ENCODE measurements at regions not wholly inside any gene's neighbourhood (a gene's known extent, or its start where the extent isn't known, plus 50 kb on each side); places are given as distances from the start of the nearest gene placed in this dataset.

- Histone ChIP-seq H3K27ac (ENCODE audit: control insufficient read depth, insufficient read depth, low read length) (no peak overlapping the region), H3K9me1 (ENCODE audit: control insufficient read depth, extremely low read depth, insufficient read depth, low read length) (no peaks in the 10 kb centered on the region), H3K9ac (ENCODE audit: control insufficient read depth, extremely low read depth, insufficient read depth, low read length) (no peak overlapping the region), H3K27me3 (ENCODE audit: control insufficient read depth, extremely low read depth, insufficient read depth, low read length) (peaks cover 7% of the 10 kb centered on the region), H3K9me3 (ENCODE audit: control insufficient read depth, low read depth, low read length) (no peaks in the 10 kb centered on the region), H2AFZ (ENCODE audit: control insufficient read depth, low read length) (no peak overlapping the region), H3K4me2 (ENCODE audit: control insufficient read depth, extremely low read depth, insufficient read depth, low read depth, low read length) (no peak overlapping the region), H3K4me1 (ENCODE audit: control insufficient read depth, extremely low read depth, insufficient read depth, low read length) (no peaks in the 10 kb centered on the region), H3K4me3 (ENCODE audit: control insufficient read depth in 2 of 3, extremely low read depth in 1 of 3, insufficient read depth in 2 of 3, low read depth in 1 of 3, low read length in 3 of 3) (no peak overlapping the region), H3K79me2 (ENCODE audit: control insufficient read depth, insufficient read depth, low read length) (no peaks in the 10 kb centered on the region), H4K20me1 (ENCODE audit: control insufficient read depth, extremely low read depth, insufficient read depth, low read length) (no peaks in the 10 kb centered on the region), H3K36me3 (ENCODE audit: control insufficient read depth in 2 of 2, extremely low read depth in 1 of 2, insufficient read depth in 2 of 2, low read length in 2 of 2) (no peaks in the 10 kb centered on the region)
- DNase-seq (ENCODE audit: low read depth, low spot score) (no peak), FAIRE-seq (no peak)
- no peak for TF ChIP-seq EZH2 (IDR thresholded peaks at IDR 0.05; ENCODE audit: low read length)
- dilution Hi-C loops (cut with MboI; ENCODE audit: extremely low pct_ligation_motif_present, low sequenced_read_pairs), result no loop called here
These were observed 250.4 kb upstream of the SFSWAP start for GRCh38 chr12:131460520-131460919.

DNA sequence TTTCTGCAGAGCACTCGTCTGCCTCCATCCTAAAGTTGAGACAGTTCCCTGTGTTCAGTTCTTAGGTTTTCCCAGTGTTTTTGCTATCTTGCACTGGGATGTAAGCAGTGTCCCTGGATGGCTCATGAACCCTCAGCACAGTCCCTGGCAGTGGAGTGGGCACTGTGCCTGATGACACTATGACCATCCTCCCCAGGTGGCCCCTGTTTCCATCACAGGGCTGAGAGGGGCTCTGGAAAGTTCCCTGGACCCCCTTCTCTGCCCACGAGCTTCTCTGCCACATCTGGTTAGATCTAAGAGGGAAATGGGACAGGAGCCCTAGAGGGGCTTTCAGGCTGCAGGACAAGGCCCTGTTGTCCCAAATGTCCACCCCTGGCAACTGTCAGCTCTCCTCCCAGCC, 249.8 kb upstream of the SFSWAP start:
- Histone ChIP-seq H3K4me3 (ENCODE audit: control insufficient read depth in 2 of 3, extremely low read depth in 1 of 3, insufficient read depth in 2 of 3, low read depth in 1 of 3, low read length in 3 of 3) (no peak overlapping the region), H3K79me2 (ENCODE audit: control insufficient read depth, insufficient read depth, low read length) (no peaks in the 10 kb centered on the region), H2AFZ (ENCODE audit: control insufficient read depth, low read length) (no peak overlapping the region), H3K36me3 (ENCODE audit: control insufficient read depth in 2 of 2, extremely low read depth in 1 of 2, insufficient read depth in 2 of 2, low read length in 2 of 2) (no peaks in the 10 kb centered on the region), H3K9me3 (ENCODE audit: control insufficient read depth, low read depth, low read length) (no peaks in the 10 kb centered on the region), H3K9ac (ENCODE audit: control insufficient read depth, extremely low read depth, insufficient read depth, low read length) (no peak overlapping the region), H4K20me1 (ENCODE audit: control insufficient read depth, extremely low read depth, insufficient read depth, low read length) (no peaks in the 10 kb centered on the region), H3K27ac (ENCODE audit: control insufficient read depth, insufficient read depth, low read length) (no peak overlapping the region), H3K9me1 (ENCODE audit: control insufficient read depth, extremely low read depth, insufficient read depth, low read length) (no peaks in the 10 kb centered on the region), H3K27me3 (ENCODE audit: control insufficient read depth, extremely low read depth, insufficient read depth, low read length) (peaks cover 7% of the 10 kb centered on the region), H3K4me1 (ENCODE audit: control insufficient read depth, extremely low read depth, insufficient read depth, low read length) (no peaks in the 10 kb centered on the region), H3K4me2 (ENCODE audit: control insufficient read depth, extremely low read depth, insufficient read depth, low read depth, low read length) (no peak overlapping the region)
- TF ChIP-seq, protein P1, sequence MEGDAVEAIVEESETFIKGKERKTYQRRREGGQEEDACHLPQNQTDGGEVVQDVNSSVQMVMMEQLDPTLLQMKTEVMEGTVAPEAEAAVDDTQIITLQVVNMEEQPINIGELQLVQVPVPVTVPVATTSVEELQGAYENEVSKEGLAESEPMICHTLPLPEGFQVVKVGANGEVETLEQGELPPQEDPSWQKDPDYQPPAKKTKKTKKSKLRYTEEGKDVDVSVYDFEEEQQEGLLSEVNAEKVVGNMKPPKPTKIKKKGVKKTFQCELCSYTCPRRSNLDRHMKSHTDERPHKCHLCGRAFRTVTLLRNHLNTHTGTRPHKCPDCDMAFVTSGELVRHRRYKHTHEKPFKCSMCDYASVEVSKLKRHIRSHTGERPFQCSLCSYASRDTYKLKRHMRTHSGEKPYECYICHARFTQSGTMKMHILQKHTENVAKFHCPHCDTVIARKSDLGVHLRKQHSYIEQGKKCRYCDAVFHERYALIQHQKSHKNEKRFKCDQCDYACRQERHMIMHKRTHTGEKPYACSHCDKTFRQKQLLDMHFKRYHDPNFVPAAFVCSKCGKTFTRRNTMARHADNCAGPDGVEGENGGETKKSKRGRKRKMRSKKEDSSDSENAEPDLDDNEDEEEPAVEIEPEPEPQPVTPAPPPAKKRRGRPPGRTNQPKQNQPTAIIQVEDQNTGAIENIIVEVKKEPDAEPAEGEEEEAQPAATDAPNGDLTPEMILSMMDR (optimal IDR thresholded peaks at IDR 0.05 in 1 of 3, IDR thresholded peaks at IDR 0.05 in 1 of 3, conservative IDR thresholded peaks at IDR 0.05 in 1 of 3; ENCODE audit: extremely low read depth in 1 of 3, insufficient read depth in 2 of 3, low read length in 3 of 3), result no peak
- no peak for TF ChIP-seq EZH2 (IDR thresholded peaks at IDR 0.05; ENCODE audit: low read length)
- DNase-seq (ENCODE audit: low read depth, low spot score) (no peak), FAIRE-seq (no peak)
- dilution Hi-C loops (cut with MboI; ENCODE audit: extremely low pct_ligation_motif_present, low sequenced_read_pairs), result no loop called here

GRCh38 chr12:131463174-131463573, 247.7 kb upstream of the SFSWAP start:
- dilution Hi-C loops (cut with MboI; ENCODE audit: extremely low pct_ligation_motif_present, low sequenced_read_pairs), result no loop called here
- Histone ChIP-seq H3K27ac (ENCODE audit: control insufficient read depth, insufficient read depth, low read length) (no peak overlapping the region), H3K4me2 (ENCODE audit: control insufficient read depth, extremely low read depth, insufficient read depth, low read depth, low read length) (no peak overlapping the region), H3K4me3 (ENCODE audit: control insufficient read depth in 2 of 3, extremely low read depth in 1 of 3, insufficient read depth in 2 of 3, low read depth in 1 of 3, low read length in 3 of 3) (no peak overlapping the region), H2AFZ (ENCODE audit: control insufficient read depth, low read length) (no peak overlapping the region), H3K9ac (ENCODE audit: control insufficient read depth, extremely low read depth, insufficient read depth, low read length) (no peak overlapping the region), H3K27me3 (ENCODE audit: control insufficient read depth, extremely low read depth, insufficient read depth, low read length) (peaks cover 7% of the 10 kb centered on the region), H3K4me1 (ENCODE audit: control insufficient read depth, extremely low read depth, insufficient read depth, low read length) (no peaks in the 10 kb centered on the region), H4K20me1 (ENCODE audit: control insufficient read depth, extremely low read depth, insufficient read depth, low read length) (no peaks in the 10 kb centered on the region), H3K9me3 (ENCODE audit: control insufficient read depth, low read depth, low read length) (no peaks in the 10 kb centered on the region), H3K36me3 (ENCODE audit: control insufficient read depth in 2 of 2, extremely low read depth in 1 of 2, insufficient read depth in 2 of 2, low read length in 2 of 2) (no peaks in the 10 kb centered on the region), H3K79me2 (ENCODE audit: control insufficient read depth, insufficient read depth, low read length) (no peaks in the 10 kb centered on the region), H3K9me1 (ENCODE audit: control insufficient read depth, extremely low read depth, insufficient read depth, low read length) (no peaks in the 10 kb centered on the region)
- FAIRE-seq, result no peak
- DNase-seq (ENCODE audit: low read depth, low spot score), result no peak
- no peak for TF ChIP-seq EZH2 (IDR thresholded peaks at IDR 0.05; ENCODE audit: low read length)
- TF ChIP-seq, protein P1 (optimal IDR thresholded peaks at IDR 0.05 in 1 of 3, IDR thresholded peaks at IDR 0.05 in 1 of 3, conservative IDR thresholded peaks at IDR 0.05 in 1 of 3; ENCODE audit: extremely low read depth in 1 of 3, insufficient read depth in 2 of 3, low read length in 3 of 3), result no peak

All from keratinocyte (primary cell).